Liver (tissue), 3 donors: ENCODE measurements at regions not wholly inside any gene's neighbourhood (a gene's known extent, or its start where the extent isn't known, plus 50 kb on each side); places are given as distances from the start of the nearest gene placed in this dataset.

Experiments used
- CTCF ChIP-seq: fragments of 150-350 bp; IDR thresholded peaks from 2 replicates; pipeline ENCODE4 v1.5.1; 2017; ENCODE audit warnings: improper control_type of control experiment, low read depth, low read length; ENCODE audit not compliant: missing input control
- EGR1 ChIP-seq, 2 donors: IDR thresholded peaks; 2 replicates each; pipeline ENCODE4 v1.6.1; 2016 to 2018; ENCODE audit warnings: antibody characterized with exemption in 2 of 2, low read depth in 2 of 2
- MAX ChIP-seq: IDR thresholded peaks from 2 replicates; pipeline ENCODE4 v1.6.1; 2016; ENCODE audit warnings: antibody characterized with exemption
- REST ChIP-seq: IDR thresholded peaks from 2 replicates; pipeline ENCODE4 v1.6.1; 2016; ENCODE audit warnings: antibody characterized with exemption, mild to moderate bottlenecking
- RXRA ChIP-seq, 2 donors: IDR thresholded peaks; 2 replicates each; pipeline ENCODE4 v1.6.1; 2017 to 2018; ENCODE audit warnings: antibody characterized with exemption in 2 of 2, mild to moderate bottlenecking in 1 of 2
- TAF1 ChIP-seq: conservative IDR thresholded peaks from 2 replicates; pipeline ENCODE4 v1.6.1; 2016; ENCODE audit warnings: antibody characterized with exemption, mild to moderate bottlenecking
- donor health status: healthy.
- donor health status: healthy.

- no peak for TF ChIP-seq CTCF
- TF ChIP-seq REST, result no peak
- TF ChIP-seq TAF1, result no peak
- no peak for TF ChIP-seq MAX
- no peak for TF ChIP-seq RXRA (IDR thresholded peaks at IDR 0.05)
- no peak for TF ChIP-seq EGR1 (IDR thresholded peaks at IDR 0.05; ENCODE audit: low read depth in 2 of 2)
These were observed 125.1 kb downstream of the PMAIP1 start for GRCh38 chr18:60024857-60025256.
